Stimulated activated naive B cell treated with anti-CD40 and anti-IgM and Interleukin-4, amounts not matched to agents 10 μg/mL and 1 μg/mL and 100 μg/mL, for 72 hours (primary cell): ENCODE measurements at regions not wholly inside any gene's neighbourhood (a gene's known extent, or its start where the extent isn't known, plus 50 kb on each side); places are given as distances from the start of the nearest gene placed in this dataset.

Experiments
- ATAC-seq, 2 donors: fragments of 150-1000 bp; cut with Tn5 transposase; replicated peaks; 2 replicates each; pipeline ENCODE4 v1.10.0; 2021; ENCODE audit warnings: moderate library complexity in 1 of 2
- DNase-seq: peaks from one replicate; pipeline ENCODE4 v3.0.0; 2021
- H3K27ac Mint-ChIP-seq: one replicate; pipeline ENCODE4 v1.8.0; 2022; ENCODE audit warnings: mild to moderate bottlenecking, mixed read lengths
- H3K27me3 Mint-ChIP-seq, 2 donors: one replicate each; pipeline ENCODE4 v1.8.0; 2022; ENCODE audit warnings: mixed read lengths in 2 of 2
- H3K36me3 Mint-ChIP-seq, 2 donors: one replicate each; pipeline ENCODE4 v1.8.0; 2022; ENCODE audit warnings: mixed read lengths in 2 of 2, mild to moderate bottlenecking in 1 of 2
- H3K4me1 Mint-ChIP-seq, 2 donors: one replicate each; pipeline ENCODE4 v1.8.0; 2022; ENCODE audit warnings: mixed read lengths in 2 of 2, mild to moderate bottlenecking in 1 of 2
- H3K4me3 Mint-ChIP-seq, 2 donors: one replicate each; pipeline ENCODE4 v1.8.0; 2022; ENCODE audit warnings: mild to moderate bottlenecking in 2 of 2, mixed read lengths in 2 of 2, moderate library complexity in 1 of 2
- H3K9me3 Mint-ChIP-seq, 2 donors: one replicate each; pipeline ENCODE4 v1.8.0; 2022; ENCODE audit warnings: mixed read lengths in 2 of 2, mild to moderate bottlenecking in 1 of 2

GRCh38 chr16:50979806-50980620 is 171.1 kb downstream of the SALL1 start:
- ATAC-seq = no peak
- Mint-ChIP-seq H3K27ac (no peak overlapping the region), H3K9me3 (peaks cover 0 to 6% of the 10 kb centered on the region in 2 donors), H3K36me3 (no peaks in the 10 kb centered on the region), H3K4me1 (no peaks in the 10 kb centered on the region), H3K4me3 (no peak overlapping the region), H3K27me3 (peaks cover 15 to 16% of the 10 kb centered on the region in 2 donors)
- DNase-seq = no peak

GRCh38 chr16:50977138-50977537 is 173.9 kb downstream of the SALL1 start:
- Mint-ChIP-seq H3K36me3 (no peaks in the 10 kb centered on the region), H3K27me3 (peaks cover 20 to 22% of the 10 kb centered on the region in 2 donors), H3K9me3 (peaks cover 3 to 4% of the 10 kb centered on the region in 2 donors), H3K27ac (no peak overlapping the region), H3K4me1 (peaks cover 3 to 9% of the 10 kb centered on the region in 2 donors), H3K4me3 (no peak overlapping the region)
- ATAC-seq (no peak), DNase-seq (no peak)

GRCh38 chr16:50974438-50975036 is 176.5 kb downstream of the SALL1 start:
- H3K36me3 Mint-ChIP-seq = no peaks in the 10 kb centered on the region
- peaks cover 3 to 4% of the 10 kb centered on the region in 2 donors for H3K9me3 Mint-ChIP-seq
- H3K27ac Mint-ChIP-seq = no peak overlapping the region
- ATAC-seq = no peak
- no peak for DNase-seq
- H3K4me1 Mint-ChIP-seq = peaks cover 3 to 9% of the 10 kb centered on the region in 2 donors
- no peak overlapping the region for H3K4me3 Mint-ChIP-seq
- peaks cover 19 to 26% of the 10 kb centered on the region in 2 donors for H3K27me3 Mint-ChIP-seq

GRCh38 chr16:50972876-50973275 is 178.2 kb downstream of the SALL1 start:
- peaks cover 13 to 20% of the 10 kb centered on the region in 2 donors for H3K27me3 Mint-ChIP-seq
- no peak overlapping the region for H3K4me3 Mint-ChIP-seq
- peaks cover 5 to 9% of the 10 kb centered on the region in 2 donors for H3K4me1 Mint-ChIP-seq
- H3K36me3 Mint-ChIP-seq = no peaks in the 10 kb centered on the region
- ATAC-seq = no peak
- DNase-seq = no peak
- H3K27ac Mint-ChIP-seq = no peak overlapping the region
- peaks cover 3 to 4% of the 10 kb centered on the region in 2 donors for H3K9me3 Mint-ChIP-seq

- H3K36me3 Mint-ChIP-seq = no peaks in the 10 kb centered on the region
- H3K27me3 Mint-ChIP-seq = peaks cover 9 to 11% of the 10 kb centered on the region in 2 donors
- peaks cover 3 to 4% of the 10 kb centered on the region in 2 donors for H3K9me3 Mint-ChIP-seq
- H3K4me1 Mint-ChIP-seq = peaks cover 5 to 9% of the 10 kb centered on the region in 2 donors
- no peak overlapping the region for H3K27ac Mint-ChIP-seq
- H3K4me3 Mint-ChIP-seq = no peak overlapping the region
- ATAC-seq = no peak
- DNase-seq = no peak
Observed at GRCh38 chr16:50970281-50970680, 180.8 kb downstream of the SALL1 start.

- H3K4me3 Mint-ChIP-seq = no peak overlapping the region
- H3K36me3 Mint-ChIP-seq = no peaks in the 10 kb centered on the region
- DNase-seq = no peak
- peaks cover 3 to 4% of the 10 kb centered on the region in 2 donors for H3K9me3 Mint-ChIP-seq
- peaks cover 9 to 11% of the 10 kb centered on the region in 2 donors for H3K27me3 Mint-ChIP-seq
- peaks cover 0 to 3% of the 10 kb centered on the region in 2 donors for H3K4me1 Mint-ChIP-seq
- ATAC-seq = peak; percentile 84 to 86
- H3K27ac Mint-ChIP-seq = no peak overlapping the region
Observed at GRCh38 chr16:50967827-50968612, 183.1 kb downstream of the SALL1 start.

- peaks cover 0 to 3% of the 10 kb centered on the region in 2 donors for H3K4me1 Mint-ChIP-seq
- H3K27ac Mint-ChIP-seq = no peak overlapping the region
- H3K36me3 Mint-ChIP-seq = no peaks in the 10 kb centered on the region
- no peaks in the 10 kb centered on the region for H3K9me3 Mint-ChIP-seq
- ATAC-seq (no peak), DNase-seq (no peak)
- no peak overlapping the region for H3K4me3 Mint-ChIP-seq
- no peaks in the 10 kb centered on the region for H3K27me3 Mint-ChIP-seq
Observed at GRCh38 chr16:50964491-50964890, 186.6 kb downstream of the SALL1 start.

GRCh38 chr16:50961952-50962351 is 189.1 kb downstream of the SALL1 start:
- H3K36me3 Mint-ChIP-seq = no peaks in the 10 kb centered on the region
- no peak overlapping the region for H3K27ac Mint-ChIP-seq
- no peaks in the 10 kb centered on the region for H3K4me1 Mint-ChIP-seq
- H3K4me3 Mint-ChIP-seq = no peak overlapping the region
- H3K9me3 Mint-ChIP-seq = no peaks in the 10 kb centered on the region
- no peaks in the 10 kb centered on the region for H3K27me3 Mint-ChIP-seq
- DNase-seq (no peak), ATAC-seq (no peak)

GRCh38 chr16:50960517-50961202 is 190.4 kb downstream of the SALL1 start:
- no peaks in the 10 kb centered on the region for H3K4me1 Mint-ChIP-seq
- no peaks in the 10 kb centered on the region for H3K9me3 Mint-ChIP-seq
- no peaks in the 10 kb centered on the region for H3K27me3 Mint-ChIP-seq
- H3K27ac Mint-ChIP-seq = no peak overlapping the region
- ATAC-seq = no peak
- no peak overlapping the region for H3K4me3 Mint-ChIP-seq
- H3K36me3 Mint-ChIP-seq = no peaks in the 10 kb centered on the region
- DNase-seq = no peak

GRCh38 chr16:50957056-50957455 is 194.0 kb downstream of the SALL1 start:
- ATAC-seq = no peak
- no peak overlapping the region for H3K27ac Mint-ChIP-seq
- H3K9me3 Mint-ChIP-seq = no peaks in the 10 kb centered on the region
- DNase-seq = no peak
- no peaks in the 10 kb centered on the region for H3K36me3 Mint-ChIP-seq
- H3K4me1 Mint-ChIP-seq = no peaks in the 10 kb centered on the region
- H3K4me3 Mint-ChIP-seq = no peak overlapping the region
- peaks cover 5% of the 10 kb centered on the region in 2 donors for H3K27me3 Mint-ChIP-seq

GRCh38 chr16:50956637-50957036 is 194.4 kb downstream of the SALL1 start:
- Mint-ChIP-seq H3K27me3 (peaks cover 5% of the 10 kb centered on the region in 2 donors), H3K36me3 (no peaks in the 10 kb centered on the region), H3K4me3 (no peak overlapping the region), H3K27ac (no peak overlapping the region), H3K4me1 (no peaks in the 10 kb centered on the region), H3K9me3 (no peaks in the 10 kb centered on the region)
- no peak for ATAC-seq
- DNase-seq = no peak

- Mint-ChIP-seq H3K9me3 (no peaks in the 10 kb centered on the region), H3K27me3 (peaks cover 5% of the 10 kb centered on the region in 2 donors), H3K36me3 (no peaks in the 10 kb centered on the region), H3K27ac (no peak overlapping the region), H3K4me3 (no peak overlapping the region), H3K4me1 (no peaks in the 10 kb centered on the region)
- DNase-seq = no peak
- no peak for ATAC-seq
Observed at GRCh38 chr16:50955311-50955710, 195.8 kb downstream of the SALL1 start.

GRCh38 chr16:50954469-50954868 is 196.6 kb downstream of the SALL1 start:
- ATAC-seq = no peak
- Mint-ChIP-seq H3K4me3 (no peak overlapping the region), H3K27ac (no peak overlapping the region), H3K36me3 (no peaks in the 10 kb centered on the region), H3K9me3 (no peaks in the 10 kb centered on the region), H3K4me1 (no peaks in the 10 kb centered on the region), H3K27me3 (peaks cover 5% of the 10 kb centered on the region in 2 donors)
- no peak for DNase-seq

- H3K27ac Mint-ChIP-seq = no peak overlapping the region
- H3K27me3 Mint-ChIP-seq = peaks cover 5% of the 10 kb centered on the region in 2 donors
- no peak for ATAC-seq
- no peak overlapping the region for H3K4me3 Mint-ChIP-seq
- H3K9me3 Mint-ChIP-seq = no peaks in the 10 kb centered on the region
- no peaks in the 10 kb centered on the region for H3K4me1 Mint-ChIP-seq
- no peak for DNase-seq
- no peaks in the 10 kb centered on the region for H3K36me3 Mint-ChIP-seq
Observed at GRCh38 chr16:50953290-50953689, 197.8 kb downstream of the SALL1 start.
